ENCODE measurements at regions not wholly inside any gene's neighbourhood (a gene's known extent, or its start where the extent isn't known, plus 50 kb on each side); places are given as distances from the start of the nearest gene placed in this dataset.

GRCh38 chr3:78516437-78516836 is 1251.4 kb downstream of the ROBO1 start:
- CTCF ChIA-PET: no interaction called here
- Histone ChIP-seq H2AFZ (ENCODE audit: low read depth, low read length) (no peak overlapping the region), H3K9me3 (replicated peaks; ENCODE audit: control insufficient read depth, insufficient read depth, low read length) (no peaks in the 10 kb centered on the region), H3K4me1 (ENCODE audit: control insufficient read depth, extremely low read depth, insufficient read depth, low read length) (no peaks in the 10 kb centered on the region), H3K9me1 (replicated peaks; ENCODE audit: control insufficient read depth, extremely low read depth, insufficient read depth, low read length) (no peaks in the 10 kb centered on the region), H3K4me2 (ENCODE audit: insufficient read depth, low read length) (no peak overlapping the region), H3K36me3 (ENCODE audit: control insufficient read depth in 2 of 2, extremely low read depth in 1 of 2, insufficient read depth in 2 of 2, low read length in 2 of 2) (no peaks in the 10 kb centered on the region), H3K27ac (ENCODE audit: insufficient read depth, low read depth, low read length) (no peak overlapping the region), H3K79me2 (ENCODE audit: control insufficient read depth, insufficient read depth, low read length) (no peaks in the 10 kb centered on the region), H3K27me3 (ENCODE audit: control insufficient read depth in 2 of 2, insufficient read depth in 2 of 2, low read length in 2 of 2) (no peaks in the 10 kb centered on the region), H4K20me1 (replicated peaks; ENCODE audit: control insufficient read depth, extremely low read depth, insufficient read depth, low read length) (no peaks in the 10 kb centered on the region), H3K4me3 (replicated peaks in 1 of 3; ENCODE audit: insufficient read depth in 1 of 3, low read depth in 1 of 3, low read length in 3 of 3) (no peak overlapping the region), H3K9ac (replicated peaks; ENCODE audit: extremely low read depth, insufficient read depth, low read length) (no peak overlapping the region)
- no peak for DNase-seq (ENCODE audit: low read depth, low spot score)
- FAIRE-seq: no peak
- no peak for TF ChIP-seq MAX (IDR thresholded peaks at IDR 0.05; ENCODE audit: insufficient read depth, insufficient read length)
- TF ChIP-seq CTCF (IDR thresholded peaks at IDR 0.05; ENCODE audit: extremely low read depth in 1 of 2, insufficient read depth in 1 of 2, low read depth in 1 of 2, low read length in 2 of 2): no peak
- no peak for TF ChIP-seq POLR2AphosphoS5 (IDR thresholded peaks at IDR 0.05; ENCODE audit: insufficient read depth, low read depth, low read length)
- no peak for TF ChIP-seq FOS (IDR thresholded peaks at IDR 0.05; ENCODE audit: borderline replicate concordance, insufficient read depth, low read length)
- no peak for TF ChIP-seq JUN (IDR thresholded peaks at IDR 0.05; ENCODE audit: borderline replicate concordance, insufficient read depth, insufficient read length, low read depth)
- TF ChIP-seq EZH2 (IDR thresholded peaks at IDR 0.05; ENCODE audit: borderline replicate concordance, low read depth, low read length, severe bottlenecking): no peak
- TF ChIP-seq GATA2 (IDR thresholded peaks at IDR 0.05; ENCODE audit: insufficient read depth, insufficient read length, low read depth, low read length): no peak
- no peak for TF ChIP-seq MYC (IDR thresholded peaks at IDR 0.05; ENCODE audit: low read depth, low read length)
- TF ChIP-seq POLR2A (IDR thresholded peaks at IDR 0.05; ENCODE audit: low read depth, low read length): no peak
- dilution Hi-C loops (cut with MboI; ENCODE audit: extremely low pct_ligation_motif_present, low sequenced_read_pairs) (no loop called here), intact Hi-C loops (cut with micrococcal nuclease) (no loop called here)
- no TSS peak for BruUV-seq (replicated peaks)
- POLR2A ChIA-PET: no interaction called here

Measured in endothelial cell of umbilical vein (primary cell).